Calu3 (cell line): ENCODE measurements at regions not wholly inside any gene's neighbourhood (a gene's known extent, or its start where the extent isn't known, plus 50 kb on each side); places are given as distances from the start of the nearest gene placed in this dataset.

ENCODE experiments used
- BruUV-seq: library from RNA; stranded (reverse); fragments of 400-500 nt; replicated peaks from 2 replicates; lab custom pipeline; 2021; lab: Mats Ljungman, UMichigan
- CTCF ChIA-PET: fragments of 300-600 bp; sonication (Branson Sonifier 250); formaldehyde crosslinking; loops from one replicate; lab custom pipeline; 2022; ENCODE audit warnings: antibody characterized with exemption; lab: Charles Lee
- DNase-seq: peaks from one replicate; pipeline ENCODE4 v3.0.0; 2022
- H3K27ac Mint-ChIP-seq: one replicate; pipeline ENCODE4 v1.8.0; 2022; ENCODE audit warnings: mixed read lengths; ENCODE audit not compliant: unreplicated experiment
- H3K27me3 Mint-ChIP-seq: one replicate; pipeline ENCODE4 v1.8.0; 2022; ENCODE audit warnings: mixed read lengths; ENCODE audit not compliant: unreplicated experiment
- H3K36me3 Mint-ChIP-seq: one replicate; pipeline ENCODE4 v1.8.0; 2022; ENCODE audit warnings: mild to moderate bottlenecking, moderate library complexity, mixed read lengths; ENCODE audit not compliant: insufficient read depth, unreplicated experiment
- H3K4me1 Mint-ChIP-seq: one replicate; pipeline ENCODE4 v1.8.0; 2022; ENCODE audit warnings: mild to moderate bottlenecking, low read depth, mixed read lengths; ENCODE audit not compliant: unreplicated experiment
- H3K4me3 Mint-ChIP-seq: one replicate; pipeline ENCODE4 v1.8.0; 2022; ENCODE audit warnings: mild to moderate bottlenecking, low read depth, moderate library complexity, mixed read lengths; ENCODE audit not compliant: unreplicated experiment
- H3K9me3 Mint-ChIP-seq: one replicate; pipeline ENCODE4 v1.8.0; 2022; ENCODE audit warnings: low read depth, mixed read lengths; ENCODE audit not compliant: unreplicated experiment
- CTCF ChIP-seq: fragments of 200-600 bp; IDR thresholded peaks from one replicate; pipeline ENCODE4 v1.8.0; 2022; ENCODE audit warnings: antibody characterized with exemption; ENCODE audit not compliant: unreplicated experiment
- intact Hi-C: fragments of 100-400 bp; cut with micrococcal nuclease; formaldehyde crosslinking; loops from one replicate; pipeline ENCODE4 v1.10.0; 2022; ENCODE audit not compliant: unreplicated experiment

GRCh38 chr2:128722489-128722888, 403.8 kb upstream of the HS6ST1 start:
- intact Hi-C loops = no loop called here
- Mint-ChIP-seq H3K27me3 (no peaks in the 10 kb centered on the region), H3K36me3 (no peaks in the 10 kb centered on the region), H3K4me3 (no peak overlapping the region), H3K4me1 (no peaks in the 10 kb centered on the region), H3K9me3 (no peaks in the 10 kb centered on the region), H3K27ac (no peak overlapping the region)
- CTCF ChIA-PET = interaction anchor here (0.6 kb wide), 1 partner anchor 34 kb away, joined by 6 read pairs; no protein-coding TSS in a partner anchor
- no TSS peak for BruUV-seq
- TF ChIP-seq CTCF = no peak
- no peak for DNase-seq

DNA sequence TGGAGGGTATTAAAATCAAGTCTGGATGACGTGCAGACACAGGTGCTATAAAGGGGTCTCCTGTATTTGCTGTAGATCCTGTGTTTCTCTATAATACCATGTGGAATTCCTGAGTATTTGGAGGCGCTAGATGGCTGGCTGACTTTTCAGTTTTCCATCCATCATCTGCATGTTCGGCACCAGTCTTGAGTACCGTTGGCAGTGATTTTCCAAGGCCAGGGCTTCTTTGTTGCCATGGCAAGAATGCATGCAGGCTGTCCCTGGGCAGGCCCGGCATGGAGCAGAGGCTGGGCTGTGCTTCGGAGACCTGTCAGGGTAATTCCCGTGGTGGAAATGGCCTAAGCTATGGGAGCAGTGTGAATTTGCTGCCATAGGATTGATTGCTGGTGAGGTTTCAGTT, 405.9 kb upstream of the HS6ST1 start:
- TF ChIP-seq CTCF = no peak
- BruUV-seq = no TSS peak
- CTCF ChIA-PET = no interaction called here
- intact Hi-C loops = no loop called here
- Mint-ChIP-seq H3K4me3 (no peak overlapping the region), H3K36me3 (no peaks in the 10 kb centered on the region), H3K9me3 (peaks cover 5% of the 10 kb centered on the region), H3K27ac (no peak overlapping the region), H3K4me1 (no peaks in the 10 kb centered on the region), H3K27me3 (peaks cover 2% of the 10 kb centered on the region)
- no peak for DNase-seq

DNA sequence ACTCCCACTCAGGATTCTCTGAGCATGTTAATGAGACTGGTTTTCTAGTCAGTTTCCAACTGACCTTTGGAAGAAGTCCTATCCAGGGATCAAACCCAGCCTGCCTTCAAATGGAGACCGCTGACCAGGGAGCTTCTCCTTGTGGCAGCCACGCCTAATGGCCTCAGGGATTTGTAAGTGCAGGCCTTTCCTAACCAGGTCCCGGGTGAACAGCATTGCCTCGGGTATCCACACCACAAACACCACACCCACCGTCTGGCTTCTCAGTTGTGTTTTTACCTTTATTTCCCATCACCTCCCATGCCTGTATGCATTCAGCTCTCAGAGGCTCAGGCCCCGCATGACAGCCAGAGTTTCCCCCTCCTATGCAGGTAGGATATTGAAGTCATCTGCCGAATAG, 406.3 kb upstream of the HS6ST1 start:
- no TSS peak for BruUV-seq
- H3K9me3 Mint-ChIP-seq = peaks cover 5% of the 10 kb centered on the region
- no peaks in the 10 kb centered on the region for H3K36me3 Mint-ChIP-seq
- TF ChIP-seq CTCF = no peak
- H3K27me3 Mint-ChIP-seq = peaks cover 6% of the 10 kb centered on the region
- no peak for DNase-seq
- CTCF ChIA-PET = no interaction called here
- no peak overlapping the region for H3K27ac Mint-ChIP-seq
- no peaks in the 10 kb centered on the region for H3K4me1 Mint-ChIP-seq
- intact Hi-C loops = no loop called here
- no peak overlapping the region for H3K4me3 Mint-ChIP-seq

DNA sequence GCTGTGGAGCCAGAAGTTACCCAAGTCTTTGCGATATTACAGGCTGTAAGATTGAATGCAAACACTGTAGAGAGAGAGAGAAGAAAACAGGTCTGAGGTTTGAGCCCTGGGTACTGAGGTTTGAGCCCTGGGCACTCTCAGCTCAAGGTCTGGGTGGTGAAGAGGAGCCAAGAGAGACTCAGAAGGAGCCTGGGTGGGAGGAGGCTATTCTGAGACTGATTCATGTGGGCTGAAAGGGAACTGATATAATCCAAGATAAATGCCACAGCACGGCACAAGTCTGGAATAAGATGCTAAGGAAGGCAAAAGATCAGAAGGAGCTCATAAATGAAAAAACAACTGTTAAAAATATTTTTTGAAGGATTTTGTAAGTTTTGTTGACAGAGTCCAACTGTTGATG, 407.6 kb upstream of the HS6ST1 start:
- H3K36me3 Mint-ChIP-seq = no peaks in the 10 kb centered on the region
- no peak overlapping the region for H3K27ac Mint-ChIP-seq
- CTCF ChIA-PET = no interaction called here
- BruUV-seq = no TSS peak
- H3K4me1 Mint-ChIP-seq = no peaks in the 10 kb centered on the region
- peaks cover 5% of the 10 kb centered on the region for H3K9me3 Mint-ChIP-seq
- H3K27me3 Mint-ChIP-seq = peaks cover 14% of the 10 kb centered on the region
- intact Hi-C loops = no loop called here
- TF ChIP-seq CTCF = no peak
- H3K4me3 Mint-ChIP-seq = no peak overlapping the region
- no peak for DNase-seq
